ENCODE measurements at regions not wholly inside any gene's neighbourhood (a gene's known extent, or its start where the extent isn't known, plus 50 kb on each side); places are given as distances from the start of the nearest gene placed in this dataset.

- Histone ChIP-seq H3K9ac (ENCODE audit: low read depth, low read length) (no peak overlapping the region), H3K9me3 (ENCODE audit: control insufficient read depth, insufficient read depth, low read length) (peaks cover 7% of the 10 kb centered on the region; the same call in 1 of the 2 replicates), H3K4me1 (ENCODE audit: insufficient read depth, low read length) (no peaks in the 10 kb centered on the region), H3K36me3 (ENCODE audit: insufficient read depth, low read length) (no peaks in the 10 kb centered on the region)
Observed at GRCh38 chr2:219820767-219821166, 193.3 kb downstream of the SLC4A3 start.

- Histone ChIP-seq H3K9me3 (ENCODE audit: control insufficient read depth, insufficient read depth, low read length) (peaks cover 7% of the 10 kb centered on the region; the same call in 1 of the 2 replicates), H3K9ac (ENCODE audit: low read depth, low read length) (no peak overlapping the region), H3K36me3 (ENCODE audit: insufficient read depth, low read length) (no peaks in the 10 kb centered on the region), H3K4me1 (ENCODE audit: insufficient read depth, low read length) (no peaks in the 10 kb centered on the region)
Observed at GRCh38 chr2:219823574-219823973, 196.1 kb downstream of the SLC4A3 start.

GRCh38 chr2:219824996-219825395 is 197.6 kb downstream of the SLC4A3 start:
- Histone ChIP-seq H3K9me3 (ENCODE audit: control insufficient read depth, insufficient read depth, low read length) (no peaks in the 10 kb centered on the region), H3K36me3 (ENCODE audit: insufficient read depth, low read length) (no peaks in the 10 kb centered on the region), H3K9ac (ENCODE audit: low read depth, low read length) (no peak overlapping the region), H3K4me1 (ENCODE audit: insufficient read depth, low read length) (no peaks in the 10 kb centered on the region)

GRCh38 chr2:219828127-219828526 is 200.7 kb downstream of the SLC4A3 start:
- no peak overlapping the region for H3K9ac ChIP-seq (ENCODE audit: low read depth, low read length)
- no peaks in the 10 kb centered on the region for H3K9me3 ChIP-seq (ENCODE audit: control insufficient read depth, insufficient read depth, low read length)

GRCh38 chr2:219829667-219830352 is 202.4 kb downstream of the SLC4A3 start:
- Histone ChIP-seq H3K4me1 (ENCODE audit: insufficient read depth, low read length) (no peaks in the 10 kb centered on the region), H3K9me3 (ENCODE audit: control insufficient read depth, insufficient read depth, low read length) (no peaks in the 10 kb centered on the region), H3K9ac (ENCODE audit: low read depth, low read length) (no peak overlapping the region), H3K36me3 (ENCODE audit: insufficient read depth, low read length) (no peaks in the 10 kb centered on the region)

More at GRCh38 chr2:219828127-219828526, 200.7 kb downstream of the SLC4A3 start:
- H3K36me3 ChIP-seq (ENCODE audit: insufficient read depth, low read length) = no peaks in the 10 kb centered on the region
- no peaks in the 10 kb centered on the region for H3K4me1 ChIP-seq (ENCODE audit: insufficient read depth, low read length)

- H3K4me1 ChIP-seq (ENCODE audit: insufficient read depth, low read length) = no peaks in the 10 kb centered on the region
- H3K9ac ChIP-seq (ENCODE audit: low read depth, low read length) = no peak overlapping the region
- H3K9me3 ChIP-seq (ENCODE audit: control insufficient read depth, insufficient read depth, low read length) = no peaks in the 10 kb centered on the region
- H3K36me3 ChIP-seq (ENCODE audit: insufficient read depth, low read length) = no peaks in the 10 kb centered on the region
Observed at GRCh38 chr2:219830353-219830738, 202.9 kb downstream of the SLC4A3 start.

- Histone ChIP-seq H3K36me3 (ENCODE audit: insufficient read depth, low read length) (no peaks in the 10 kb centered on the region), H3K4me1 (ENCODE audit: insufficient read depth, low read length) (no peaks in the 10 kb centered on the region), H3K9ac (ENCODE audit: low read depth, low read length) (no peak overlapping the region)
Observed at GRCh38 chr2:219831957-219832356, 204.5 kb downstream of the SLC4A3 start.

GRCh38 chr2:219832904-219833303 is 205.5 kb downstream of the SLC4A3 start:
- Histone ChIP-seq H3K9me3 (ENCODE audit: control insufficient read depth, insufficient read depth, low read length) (no peaks in the 10 kb centered on the region), H3K4me1 (ENCODE audit: insufficient read depth, low read length) (no peaks in the 10 kb centered on the region), H3K36me3 (ENCODE audit: insufficient read depth, low read length) (no peaks in the 10 kb centered on the region), H3K9ac (ENCODE audit: low read depth, low read length) (no peak overlapping the region)

More at GRCh38 chr2:219831957-219832356, 204.5 kb downstream of the SLC4A3 start:
- no peaks in the 10 kb centered on the region for H3K9me3 ChIP-seq (ENCODE audit: control insufficient read depth, insufficient read depth, low read length)

GRCh38 chr2:219835493-219835892 is 208.1 kb downstream of the SLC4A3 start:
- no peaks in the 10 kb centered on the region for H3K4me1 ChIP-seq (ENCODE audit: insufficient read depth, low read length)
- H3K36me3 ChIP-seq (ENCODE audit: insufficient read depth, low read length) = no peaks in the 10 kb centered on the region
- H3K9me3 ChIP-seq (ENCODE audit: control insufficient read depth, insufficient read depth, low read length) = no peaks in the 10 kb centered on the region
- no peak overlapping the region for H3K9ac ChIP-seq (ENCODE audit: low read depth, low read length)

- H3K9ac ChIP-seq (ENCODE audit: low read depth, low read length) = no peak overlapping the region
- no peaks in the 10 kb centered on the region for H3K9me3 ChIP-seq (ENCODE audit: control insufficient read depth, insufficient read depth, low read length)
- no peaks in the 10 kb centered on the region for H3K36me3 ChIP-seq (ENCODE audit: insufficient read depth, low read length)
- H3K4me1 ChIP-seq (ENCODE audit: insufficient read depth, low read length) = no peaks in the 10 kb centered on the region
Observed at GRCh38 chr2:219836647-219837177, 209.3 kb downstream of the SLC4A3 start.

- H3K9me3 ChIP-seq (ENCODE audit: control insufficient read depth, insufficient read depth, low read length) = no peaks in the 10 kb centered on the region
- no peaks in the 10 kb centered on the region for H3K4me1 ChIP-seq (ENCODE audit: insufficient read depth, low read length)
- no peak overlapping the region for H3K9ac ChIP-seq (ENCODE audit: low read depth, low read length)
- no peaks in the 10 kb centered on the region for H3K36me3 ChIP-seq (ENCODE audit: insufficient read depth, low read length)
Observed at GRCh38 chr2:219844401-219845091, 217.1 kb downstream of the SLC4A3 start.

- Histone ChIP-seq H3K36me3 (ENCODE audit: insufficient read depth, low read length) (no peaks in the 10 kb centered on the region), H3K4me1 (ENCODE audit: insufficient read depth, low read length) (peaks cover 7% of the 10 kb centered on the region; the same call in 1 of the 2 replicates), H3K9ac (ENCODE audit: low read depth, low read length) (no peak overlapping the region), H3K9me3 (ENCODE audit: control insufficient read depth, insufficient read depth, low read length) (no peaks in the 10 kb centered on the region)
Observed at GRCh38 chr2:219848882-219849281, 221.5 kb downstream of the SLC4A3 start.

GRCh38 chr2:219851169-219851568 is 223.7 kb downstream of the SLC4A3 start:
- Histone ChIP-seq H3K36me3 (ENCODE audit: insufficient read depth, low read length) (no peaks in the 10 kb centered on the region), H3K9ac (ENCODE audit: low read depth, low read length) (no peak overlapping the region), H3K9me3 (ENCODE audit: control insufficient read depth, insufficient read depth, low read length) (no peaks in the 10 kb centered on the region), H3K4me1 (ENCODE audit: insufficient read depth, low read length) (peaks cover 7% of the 10 kb centered on the region; the same call in 1 of the 2 replicates)

GRCh38 chr2:219851801-219852481 is 224.5 kb downstream of the SLC4A3 start:
- Histone ChIP-seq H3K36me3 (ENCODE audit: insufficient read depth, low read length) (no peaks in the 10 kb centered on the region), H3K9me3 (ENCODE audit: control insufficient read depth, insufficient read depth, low read length) (no peaks in the 10 kb centered on the region), H3K4me1 (ENCODE audit: insufficient read depth, low read length) (peaks cover 7% of the 10 kb centered on the region; the same call in 1 of the 2 replicates), H3K9ac (ENCODE audit: low read depth, low read length) (peak overlapping the region; percentile 13; the same call in 1 of the 2 replicates)

Data from ES-I3 (cell line).